ENCODE measurements at regions not wholly inside any gene's neighbourhood (a gene's known extent, or its start where the extent isn't known, plus 50 kb on each side); places are given as distances from the start of the nearest gene placed in this dataset.

GRCh38 chr1:95311014-95311413 lies 77.0 kb downstream of the RWDD3 start:
- Histone ChIP-seq H3K9me3 (ENCODE audit: insufficient read depth, low read depth, low read length) (no peaks in the 10 kb centered on the region), H3K4me1 (ENCODE audit: insufficient read depth, low read length) (no peaks in the 10 kb centered on the region), H3K27ac (ENCODE audit: low read depth, low read length) (no peak overlapping the region), H3K4me3 (ENCODE audit: insufficient read depth, low read depth, low read length) (no peak overlapping the region), H3K36me3 (ENCODE audit: insufficient read depth, low read length) (no peaks in the 10 kb centered on the region), H3K9ac (ENCODE audit: low read length) (no peak overlapping the region), H3K79me2 (ENCODE audit: insufficient read depth, low read length) (no peaks in the 10 kb centered on the region), H4K20me1 (ENCODE audit: insufficient read depth, low read length) (no peaks in the 10 kb centered on the region), H2AFZ (ENCODE audit: low read depth, low read length) (no peak overlapping the region), H3K27me3 (ENCODE audit: insufficient read depth, low read length) (peaks cover 9% of the 10 kb centered on the region), H3K4me2 (ENCODE audit: low read length) (no peak overlapping the region)
- no peak overlapping the region for H3K27ac Mint-ChIP-seq (ENCODE audit: unreplicated experiment)
- H3K4me1 Mint-ChIP-seq (ENCODE audit: low read depth, unreplicated experiment): peaks cover 4% of the 10 kb centered on the region
- no peaks in the 10 kb centered on the region for H3K36me3 Mint-ChIP-seq (ENCODE audit: low read depth, unreplicated experiment)
- TF ChIP-seq EZH2 (IDR thresholded peaks at IDR 0.05; ENCODE audit: insufficient read depth, low read length) (no peak), CTCF (IDR thresholded peaks at IDR 0.05; ENCODE audit: insufficient read depth, low read depth, low read length) (no peak)
- FAIRE-seq (no peak), DNase-seq (ENCODE audit: low read depth) (no peak)
- peaks cover 3% of the 10 kb centered on the region for H3K27me3 Mint-ChIP-seq (ENCODE audit: low read depth, unreplicated experiment)
- no peak overlapping the region for H3K4me3 Mint-ChIP-seq (ENCODE audit: unreplicated experiment)
- no peaks in the 10 kb centered on the region for H3K9me3 Mint-ChIP-seq (ENCODE audit: unreplicated experiment)

- DNase-seq (ENCODE audit: low read depth) (no peak), FAIRE-seq (no peak)
- TF ChIP-seq EZH2 (IDR thresholded peaks at IDR 0.05; ENCODE audit: insufficient read depth, low read length) (no peak), CTCF (IDR thresholded peaks at IDR 0.05; ENCODE audit: insufficient read depth, low read depth, low read length) (no peak)
- Mint-ChIP-seq H3K4me1 (ENCODE audit: low read depth, unreplicated experiment) (peaks cover 4% of the 10 kb centered on the region), H3K4me3 (ENCODE audit: unreplicated experiment) (no peak overlapping the region), H3K27ac (ENCODE audit: unreplicated experiment) (no peak overlapping the region), H3K27me3 (ENCODE audit: low read depth, unreplicated experiment) (peaks cover 3% of the 10 kb centered on the region), H3K9me3 (ENCODE audit: unreplicated experiment) (no peaks in the 10 kb centered on the region), H3K36me3 (ENCODE audit: low read depth, unreplicated experiment) (no peaks in the 10 kb centered on the region)
- Histone ChIP-seq H3K4me2 (ENCODE audit: low read length) (no peak overlapping the region), H3K9me3 (ENCODE audit: insufficient read depth, low read depth, low read length) (no peaks in the 10 kb centered on the region), H3K9ac (ENCODE audit: low read length) (no peak overlapping the region), H3K36me3 (ENCODE audit: insufficient read depth, low read length) (no peaks in the 10 kb centered on the region), H2AFZ (ENCODE audit: low read depth, low read length) (no peak overlapping the region), H3K4me3 (ENCODE audit: insufficient read depth, low read depth, low read length) (no peak overlapping the region), H3K79me2 (ENCODE audit: insufficient read depth, low read length) (no peaks in the 10 kb centered on the region), H3K4me1 (ENCODE audit: insufficient read depth, low read length) (no peaks in the 10 kb centered on the region), H3K27me3 (ENCODE audit: insufficient read depth, low read length) (peaks cover 9% of the 10 kb centered on the region), H4K20me1 (ENCODE audit: insufficient read depth, low read length) (no peaks in the 10 kb centered on the region), H3K27ac (ENCODE audit: low read depth, low read length) (no peak overlapping the region)
These were observed 77.8 kb downstream of the RWDD3 start for GRCh38 chr1:95311762-95312161.

GRCh38 chr1:95312181-95312580 lies 78.2 kb downstream of the RWDD3 start:
- H3K27ac Mint-ChIP-seq (ENCODE audit: unreplicated experiment): no peak overlapping the region
- H3K4me3 ChIP-seq (ENCODE audit: insufficient read depth, low read depth, low read length): no peak overlapping the region
- H3K36me3 Mint-ChIP-seq (ENCODE audit: low read depth, unreplicated experiment): no peaks in the 10 kb centered on the region
- H3K27ac ChIP-seq (ENCODE audit: low read depth, low read length): no peak overlapping the region
- H4K20me1 ChIP-seq (ENCODE audit: insufficient read depth, low read length): no peaks in the 10 kb centered on the region
- no peaks in the 10 kb centered on the region for H3K79me2 ChIP-seq (ENCODE audit: insufficient read depth, low read length)
- FAIRE-seq (no peak), DNase-seq (ENCODE audit: low read depth) (no peak)
- no peaks in the 10 kb centered on the region for H3K9me3 Mint-ChIP-seq (ENCODE audit: unreplicated experiment)
- peaks cover 4% of the 10 kb centered on the region for H3K4me1 Mint-ChIP-seq (ENCODE audit: low read depth, unreplicated experiment)
- H2AFZ ChIP-seq (ENCODE audit: low read depth, low read length): no peak overlapping the region
- H3K27me3 ChIP-seq (ENCODE audit: insufficient read depth, low read length): peaks cover 9% of the 10 kb centered on the region
- H3K4me1 ChIP-seq (ENCODE audit: insufficient read depth, low read length): no peaks in the 10 kb centered on the region
- no peaks in the 10 kb centered on the region for H3K9me3 ChIP-seq (ENCODE audit: insufficient read depth, low read depth, low read length)
- no peak overlapping the region for H3K4me2 ChIP-seq (ENCODE audit: low read length)
- no peak overlapping the region for H3K4me3 Mint-ChIP-seq (ENCODE audit: unreplicated experiment)
- H3K36me3 ChIP-seq (ENCODE audit: insufficient read depth, low read length): no peaks in the 10 kb centered on the region
- no peak overlapping the region for H3K9ac ChIP-seq (ENCODE audit: low read length)
- no peak for TF ChIP-seq CTCF (IDR thresholded peaks at IDR 0.05; ENCODE audit: insufficient read depth, low read depth, low read length)
- TF ChIP-seq EZH2 (IDR thresholded peaks at IDR 0.05; ENCODE audit: insufficient read depth, low read length): no peak
- peaks cover 3% of the 10 kb centered on the region for H3K27me3 Mint-ChIP-seq (ENCODE audit: low read depth, unreplicated experiment)

All from astrocyte (in vitro differentiated cells and primary cell).